Femur (tissue), 1 donor: ENCODE measurements at regions not wholly inside any gene's neighbourhood (a gene's known extent, or its start where the extent isn't known, plus 50 kb on each side); places are given as distances from the start of the nearest gene placed in this dataset.

Experiments used
- DNase-seq: peaks from one replicate; pipeline ENCODE4 v3.0.0-alpha.2; 2017

DNA sequence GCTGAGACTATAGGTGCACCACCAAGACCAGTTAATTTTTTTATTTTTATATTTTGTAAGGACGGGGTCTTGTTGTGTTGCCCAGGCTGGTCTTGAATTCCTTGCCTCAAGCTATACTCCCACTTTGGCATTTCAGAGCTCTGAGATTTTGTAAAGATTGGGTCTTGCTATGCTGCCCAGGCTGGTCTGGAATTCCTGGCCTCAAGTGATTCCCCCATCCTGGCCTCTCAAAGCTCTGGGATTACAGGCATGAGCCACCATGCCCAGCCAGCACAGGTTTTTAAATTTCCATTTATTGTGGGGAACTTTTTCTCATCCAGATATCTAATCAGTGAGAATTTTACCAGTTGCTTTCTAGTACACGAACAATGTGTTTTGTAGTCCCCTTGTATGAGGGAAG, 156.1 kb upstream of the VLDLR start:
- DNase-seq = no peak

GRCh38 chr9:2465921-2466460, 155.6 kb upstream of the VLDLR start:
- DNase-seq = no peak

DNA sequence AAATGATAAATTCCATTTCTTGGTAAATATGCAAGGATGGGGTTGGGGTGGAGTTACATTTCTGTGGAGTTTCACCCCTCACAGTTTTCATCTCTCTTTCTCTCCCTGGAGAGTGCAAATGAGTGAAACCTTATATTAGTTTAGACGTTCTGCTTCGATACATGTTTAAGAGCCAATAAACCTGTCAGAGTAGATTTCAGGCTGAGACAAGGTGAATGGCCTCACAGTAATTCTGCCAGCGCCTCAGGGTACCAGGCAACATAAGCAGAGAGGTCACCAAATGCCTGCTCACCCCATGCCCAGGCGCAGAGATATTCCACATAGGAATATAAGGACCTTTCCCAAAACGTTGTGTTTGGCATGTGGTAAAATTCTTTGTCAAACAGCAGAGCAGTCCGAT, 154.9 kb upstream of the VLDLR start:
- no peak for DNase-seq

GRCh38 chr9:2469681-2470221, 151.8 kb upstream of the VLDLR start:
- peak; percentile 65 for DNase-seq

DNA sequence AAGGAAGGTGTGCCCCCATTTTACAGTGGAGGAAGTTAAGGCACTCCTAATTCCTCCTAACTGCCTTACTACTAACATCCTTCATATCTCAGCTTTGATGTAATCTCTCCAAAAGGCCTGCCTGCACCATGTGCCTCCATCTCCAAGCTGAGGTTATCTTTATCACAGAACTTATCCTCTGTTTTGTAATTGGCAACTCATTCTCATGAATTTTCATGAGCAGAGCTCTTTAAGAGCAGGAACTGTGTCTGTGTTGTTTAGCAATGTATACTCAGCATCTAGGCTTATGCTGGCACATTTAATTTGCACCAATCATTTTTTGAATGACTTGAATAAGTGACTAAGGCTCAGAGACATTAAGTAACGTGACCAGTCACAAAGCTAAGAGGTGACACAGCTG, 147.9 kb upstream of the VLDLR start:
- no peak for DNase-seq

DNA sequence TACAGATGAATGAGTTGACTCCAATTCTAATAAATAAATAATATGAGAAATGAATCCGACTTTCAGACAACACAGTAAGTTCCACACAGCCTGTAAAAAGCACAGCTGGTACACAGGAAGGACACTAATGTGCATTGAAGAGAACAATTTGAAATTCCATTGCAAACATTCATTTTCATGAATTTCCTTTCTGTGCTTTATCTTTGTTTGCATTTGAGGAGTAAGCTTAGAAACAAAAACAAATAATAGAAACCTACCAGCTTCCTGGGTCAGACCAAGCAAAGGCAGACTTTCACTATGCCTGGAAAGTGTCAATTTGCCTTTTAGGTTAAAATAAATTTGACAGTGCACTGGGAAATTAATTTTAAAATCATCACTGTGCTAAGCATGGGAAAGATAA, 143.8 kb upstream of the VLDLR start:
- no peak for DNase-seq

DNA sequence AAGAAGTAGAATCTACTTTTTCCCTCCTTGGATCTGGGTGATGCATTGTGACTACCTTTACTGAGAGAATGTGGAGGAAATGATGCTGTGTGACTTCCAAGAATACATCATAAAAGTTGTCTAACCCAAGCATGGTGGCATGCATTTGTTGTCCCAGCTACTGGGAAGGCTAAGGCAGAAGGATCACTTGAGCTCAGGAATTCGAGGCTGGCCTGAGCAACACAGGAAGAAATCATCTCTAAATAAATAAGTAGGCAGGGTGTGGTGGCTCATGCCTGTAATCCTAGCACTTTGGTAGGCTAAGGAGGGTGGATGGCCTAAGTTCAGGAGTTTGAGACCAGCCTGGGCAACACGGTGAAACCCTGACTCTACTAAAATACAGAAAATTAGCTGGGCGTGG, 143.2 kb upstream of the VLDLR start:
- no peak for DNase-seq

GRCh38 chr9:2479056-2479565, 142.5 kb upstream of the VLDLR start:
- DNase-seq = no peak

DNA sequence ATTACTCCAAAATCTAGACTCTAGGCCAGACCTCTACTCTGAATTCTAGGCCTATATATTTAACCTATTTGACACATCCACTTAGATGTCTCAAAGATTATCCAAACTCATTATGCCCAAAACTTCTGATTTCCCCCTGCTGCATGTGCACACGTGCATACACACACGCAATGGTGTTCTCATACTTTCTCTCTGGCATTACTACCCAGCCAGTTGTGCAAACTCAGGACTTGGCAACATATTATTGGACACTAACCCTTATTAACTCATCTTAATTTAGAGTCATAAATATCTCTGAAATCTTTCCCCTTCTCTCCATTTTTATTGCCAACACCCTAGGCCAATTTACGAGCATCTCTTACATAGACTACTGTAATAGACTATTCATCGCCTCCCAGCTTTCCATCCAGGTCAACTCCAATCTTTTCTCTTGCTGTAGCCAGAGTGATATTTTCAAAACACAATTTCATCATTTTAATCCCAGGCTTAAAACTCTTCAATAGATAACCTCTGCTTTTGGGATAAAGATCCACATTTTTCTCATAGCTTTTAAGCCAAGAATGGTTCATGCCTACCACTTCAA, 141.2 kb upstream of the VLDLR start:
- DNase-seq = no peak

GRCh38 chr9:2481216-2481615, 140.4 kb upstream of the VLDLR start:
- no peak for DNase-seq

DNA sequence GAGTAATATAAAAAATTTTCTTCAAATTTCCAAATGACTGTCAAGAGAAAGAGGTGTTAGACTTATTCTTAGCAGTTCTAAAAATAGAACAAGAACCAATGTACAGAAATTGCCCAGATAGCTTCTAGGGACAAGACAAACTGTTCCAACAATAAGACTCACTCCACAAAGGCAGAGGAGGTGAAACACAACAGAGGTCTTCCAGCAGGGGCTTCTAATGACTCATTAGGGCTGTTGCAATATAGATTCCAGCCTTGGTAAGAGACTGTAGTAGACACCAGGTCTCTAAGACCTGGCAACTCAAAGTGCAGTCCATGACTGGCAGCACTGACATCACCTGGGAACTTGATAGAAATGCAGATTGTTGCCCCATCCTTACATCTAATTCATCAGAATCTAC, 134.6 kb upstream of the VLDLR start:
- no peak for DNase-seq

GRCh38 chr9:2489838-2490314, 131.7 kb upstream of the VLDLR start:
- DNase-seq = peak; percentile 33

- DNase-seq = no peak
Measured at GRCh38 chr9:2492161-2492560, 129.4 kb upstream of the VLDLR start.

GRCh38 chr9:2493109-2493508, 128.5 kb upstream of the VLDLR start:
- peak; percentile 38 for DNase-seq

GRCh38 chr9:2493529-2493928, 128.1 kb upstream of the VLDLR start:
- no peak for DNase-seq

DNA sequence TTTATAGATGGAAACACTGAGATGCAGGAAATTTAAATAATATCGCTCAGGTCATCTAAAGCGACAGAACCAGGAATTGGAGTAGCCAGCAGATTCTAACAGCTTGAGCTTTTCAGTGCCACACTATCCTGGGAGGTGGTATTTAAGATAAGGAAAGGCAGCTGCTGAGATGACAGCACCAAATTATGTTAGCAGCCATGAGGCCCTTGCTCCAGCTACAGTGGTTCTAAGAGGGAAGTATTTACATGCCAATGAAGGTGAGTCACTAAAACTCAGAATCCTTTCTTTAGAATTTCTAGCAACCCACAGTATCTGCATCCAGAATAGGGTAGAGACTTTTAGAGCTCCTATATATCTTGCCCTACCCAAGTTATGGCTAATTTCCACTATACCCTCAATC, 127.0 kb upstream of the VLDLR start:
- no peak for DNase-seq

- no peak for DNase-seq
Measured at GRCh38 chr9:2495221-2496005, 126.2 kb upstream of the VLDLR start.

DNA sequence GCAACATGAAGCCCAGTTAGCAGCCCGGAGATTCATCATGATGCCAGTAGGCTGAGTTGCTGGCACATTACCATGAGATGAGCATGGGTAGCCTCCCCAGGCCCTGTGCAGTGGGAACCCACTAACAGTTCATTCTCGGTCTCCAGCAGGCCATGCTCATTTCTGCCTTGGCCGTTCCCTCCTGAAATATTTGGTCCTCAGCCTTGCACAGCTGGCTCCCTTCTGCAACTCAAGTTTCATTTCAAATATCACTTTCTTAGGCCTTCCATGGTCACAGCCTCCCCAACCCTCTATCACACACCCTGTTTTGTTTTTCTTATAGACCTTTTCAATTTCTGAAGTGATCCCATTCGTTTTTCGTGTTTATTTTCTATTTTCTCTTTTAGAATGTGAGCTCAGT, 125.4 kb upstream of the VLDLR start:
- no peak for DNase-seq

DNA sequence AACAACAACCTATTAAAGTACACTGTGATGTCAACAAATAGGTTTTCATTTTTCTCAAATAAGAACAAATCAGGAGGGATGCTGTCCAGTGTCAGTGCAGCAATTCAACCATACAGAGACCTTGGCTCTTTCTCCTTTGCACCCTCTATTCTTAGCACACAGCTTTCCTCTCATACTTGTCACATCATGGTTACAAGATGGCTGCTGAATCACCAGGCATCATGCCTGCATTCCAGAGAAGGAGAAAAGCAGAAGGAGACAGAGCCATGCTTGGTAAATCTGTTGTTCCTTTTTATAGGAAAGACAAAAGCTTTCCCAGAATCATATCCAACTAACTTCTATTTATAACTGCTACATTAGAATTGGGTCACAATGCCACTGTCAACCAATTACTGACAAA, 124.7 kb upstream of the VLDLR start:
- no peak for DNase-seq

GRCh38 chr9:2497666-2498400, 123.8 kb upstream of the VLDLR start:
- no peak for DNase-seq

- DNase-seq = no peak
Measured at GRCh38 chr9:2502210-2502609, 119.4 kb upstream of the VLDLR start.

- DNase-seq = no peak
Measured at GRCh38 chr9:2502760-2503159, 118.8 kb upstream of the VLDLR start.

DNA sequence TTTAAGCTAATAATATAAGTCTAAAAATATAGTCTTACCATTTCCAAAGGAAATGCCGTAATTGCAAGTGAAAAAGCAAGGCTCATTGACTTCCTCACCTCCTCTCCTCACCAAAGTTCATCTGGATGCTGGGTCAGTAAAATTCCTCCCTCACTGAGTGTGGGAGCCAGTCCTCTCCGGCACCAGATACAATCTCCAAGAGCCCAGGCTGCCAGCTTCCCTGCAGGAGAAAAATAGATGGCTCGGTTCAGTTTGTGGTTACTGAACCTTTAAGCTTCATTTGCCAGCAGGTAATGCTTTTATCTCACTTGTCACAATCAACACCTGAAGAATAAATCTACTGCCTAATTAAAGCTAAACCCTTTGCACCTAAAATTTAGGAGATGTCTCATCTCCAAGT, 115.3 kb upstream of the VLDLR start:
- DNase-seq = no peak
